ENCODE measurements at regions not wholly inside any gene's neighbourhood (a gene's known extent, or its start where the extent isn't known, plus 50 kb on each side); places are given as distances from the start of the nearest gene placed in this dataset.
"Not testable (repeated sequence)": the region's sequence is repeated elsewhere in the genome, so short reads cannot be mapped to it uniquely, and the experiment has no call there.

DNA sequence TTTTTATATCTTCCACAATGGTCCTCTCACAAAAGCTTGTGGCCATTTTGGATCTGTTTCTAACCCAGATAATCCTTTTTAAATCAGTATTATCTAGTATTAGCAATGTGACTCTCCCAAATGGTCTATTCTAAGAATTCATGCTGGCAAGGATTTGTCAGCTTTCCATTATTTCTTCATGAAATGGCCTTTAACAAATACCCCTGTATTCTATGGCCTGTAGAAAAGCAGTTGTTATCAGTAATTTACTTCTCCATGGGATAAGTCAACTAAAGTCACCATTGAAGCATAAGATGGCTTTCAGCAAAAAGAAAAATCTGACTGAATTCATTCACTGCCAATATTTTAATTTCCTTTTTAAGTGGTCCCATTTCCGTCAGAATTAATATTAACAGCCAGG lies 346.4 kb upstream of the FAM174A start:
- peak; percentile 14 for DNase-seq

DNA sequence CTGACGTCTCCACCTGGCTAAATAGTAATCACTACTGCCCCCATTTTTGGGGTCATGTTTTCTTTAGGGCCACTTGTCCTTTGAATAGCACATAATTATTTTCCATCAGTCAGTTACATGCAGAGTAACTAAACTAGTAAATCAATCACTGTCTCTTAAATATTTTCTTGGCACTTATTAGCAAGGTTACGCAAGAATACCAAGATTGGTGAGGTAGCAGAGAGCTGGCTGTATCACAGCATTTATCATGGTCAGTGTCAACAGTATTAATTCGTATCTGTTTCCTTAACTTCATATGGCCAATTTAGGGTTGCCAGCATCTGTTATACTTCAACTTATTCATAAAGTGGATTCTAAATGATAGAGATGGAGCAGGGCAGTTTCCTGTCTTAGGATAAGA lies 346.8 kb upstream of the FAM174A start:
- peak; percentile 17 for DNase-seq

DNA sequence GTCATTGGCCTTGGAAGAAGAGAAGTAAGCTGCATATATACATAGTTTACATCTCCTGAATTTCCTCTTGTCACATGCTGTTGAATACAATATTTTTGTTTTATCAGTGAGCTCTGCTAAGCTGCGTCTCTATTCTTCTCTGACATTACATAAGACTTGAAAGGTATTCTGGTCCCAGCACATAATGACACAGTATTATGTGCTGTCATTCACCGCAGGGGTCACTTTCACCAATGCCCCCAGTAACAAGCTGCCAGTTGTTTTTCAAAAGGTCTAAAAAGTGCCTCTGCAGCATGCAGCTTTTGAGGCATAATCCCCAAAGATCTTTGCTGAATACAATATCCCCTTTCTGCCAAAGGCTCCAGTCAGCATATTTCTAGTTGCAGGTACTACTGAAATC lies 349.0 kb upstream of the FAM174A start:
- DNase-seq, result peak; percentile 48

DNA sequence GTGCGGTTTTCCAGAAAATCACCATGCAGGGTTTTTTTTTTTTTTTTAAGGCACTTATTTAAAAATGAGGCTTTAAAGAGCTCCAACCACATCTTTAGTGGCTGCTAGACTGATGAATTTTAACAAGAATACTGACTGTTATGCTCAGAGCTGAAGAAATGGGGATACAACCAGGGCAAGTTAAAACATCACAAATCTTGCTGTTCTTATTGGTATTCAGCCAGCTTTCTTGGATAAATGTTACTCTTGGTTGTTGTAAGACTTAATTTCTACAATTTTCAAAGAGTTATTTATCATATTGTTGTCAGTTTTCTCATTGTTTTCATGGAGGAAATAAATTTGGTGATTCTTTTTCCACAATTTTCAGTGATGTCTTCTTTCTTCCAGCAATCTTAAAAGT lies 352.8 kb upstream of the FAM174A start:
- no peak for DNase-seq

DNA sequence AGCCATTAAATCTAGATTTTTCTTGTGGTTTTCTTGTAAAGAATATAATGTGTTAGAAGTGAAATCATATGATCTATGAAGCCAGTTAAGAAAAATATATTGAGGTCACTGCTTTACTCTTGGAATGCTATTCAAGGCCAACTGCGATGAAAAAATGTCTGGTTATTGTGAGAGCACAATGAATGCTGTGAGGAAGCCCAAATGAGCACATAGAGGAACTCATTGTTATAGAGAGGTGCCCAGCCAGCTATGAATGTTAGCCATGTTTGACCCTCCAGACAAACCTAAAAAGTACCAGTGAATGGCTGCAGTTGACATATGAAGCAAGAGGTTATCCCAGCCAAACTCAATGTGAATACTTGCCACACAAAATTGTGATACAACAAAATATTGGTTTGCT lies 359.8 kb upstream of the FAM174A start:
- DNase-seq, result no peak

DNA sequence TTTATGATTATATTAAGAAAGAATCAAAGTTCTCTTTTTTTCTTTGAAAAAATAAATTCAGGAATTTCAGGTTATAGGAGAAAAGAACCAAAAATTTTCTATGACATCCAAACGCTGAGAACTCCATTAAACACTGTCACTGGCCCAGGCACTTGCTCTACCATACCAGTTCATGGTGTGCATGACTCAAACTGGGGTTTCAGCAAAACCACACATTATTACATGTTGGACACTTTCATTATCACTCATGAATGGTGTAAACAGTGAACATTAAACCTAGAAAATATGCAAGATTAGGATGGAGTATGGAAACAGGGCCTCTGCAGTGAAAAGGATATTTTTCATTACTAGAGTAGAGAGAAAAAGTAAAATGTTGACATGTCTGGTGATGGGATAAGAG lies 369.9 kb upstream of the FAM174A start:
- DNase-seq, result no peak

DNA sequence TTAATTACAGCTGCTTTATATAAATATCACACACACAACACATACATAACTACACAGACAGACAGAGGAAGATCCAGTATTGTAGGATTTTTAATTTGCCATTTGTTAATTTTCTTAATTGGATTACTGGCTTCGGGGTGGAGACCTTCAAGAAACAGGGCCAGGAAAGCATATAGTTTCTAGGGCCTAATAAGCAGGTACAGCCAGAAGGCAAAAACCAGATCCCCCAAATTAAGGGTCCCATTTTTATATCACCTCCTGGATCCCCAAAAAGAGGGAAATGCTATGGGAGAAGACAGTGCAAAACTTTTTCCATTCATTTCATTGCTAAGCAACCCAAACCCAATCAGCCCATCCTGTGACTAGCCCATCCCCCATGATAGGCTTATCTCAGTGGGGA lies 373.3 kb upstream of the FAM174A start:
- no peak for DNase-seq

DNA sequence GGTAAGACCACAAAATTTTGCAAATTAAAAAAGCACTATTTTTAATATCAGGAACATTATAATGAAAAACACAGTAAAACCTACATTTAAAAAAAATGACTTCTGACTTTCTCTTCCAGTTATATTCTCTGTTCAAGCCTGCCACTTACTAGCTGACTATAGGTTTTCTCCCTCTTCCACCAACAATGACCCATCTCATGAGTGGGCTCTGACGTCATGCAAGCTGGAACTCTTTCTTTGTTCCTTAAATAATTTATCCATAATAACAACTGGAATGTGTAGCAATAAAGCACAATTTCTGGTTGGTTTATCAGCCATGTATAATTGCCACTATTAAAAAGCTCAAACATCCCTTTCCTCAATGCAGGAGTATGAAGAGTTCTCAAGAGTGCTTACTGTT lies 378.1 kb upstream of the FAM174A start:
- DNase-seq, result no peak

DNA sequence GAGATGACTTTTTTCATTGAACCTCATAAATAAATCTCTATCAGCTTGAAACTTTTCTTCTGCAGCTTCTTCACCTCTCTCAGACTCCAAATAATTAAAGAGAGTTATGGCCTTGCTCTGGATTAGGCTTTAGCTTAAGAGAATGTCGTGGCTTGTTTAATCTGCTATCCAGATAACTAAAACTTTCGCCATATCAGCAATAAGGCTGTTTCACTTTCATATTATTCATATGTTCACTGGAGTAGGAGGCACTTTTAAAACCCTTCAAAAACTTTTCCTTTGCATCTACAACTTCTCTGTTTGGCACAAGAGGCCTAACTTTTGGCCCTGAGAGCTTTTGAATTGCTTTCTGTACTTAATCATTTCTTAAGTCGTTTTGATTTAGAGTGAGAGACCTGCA lies 386.9 kb upstream of the FAM174A start:
- no peak for DNase-seq

DNA sequence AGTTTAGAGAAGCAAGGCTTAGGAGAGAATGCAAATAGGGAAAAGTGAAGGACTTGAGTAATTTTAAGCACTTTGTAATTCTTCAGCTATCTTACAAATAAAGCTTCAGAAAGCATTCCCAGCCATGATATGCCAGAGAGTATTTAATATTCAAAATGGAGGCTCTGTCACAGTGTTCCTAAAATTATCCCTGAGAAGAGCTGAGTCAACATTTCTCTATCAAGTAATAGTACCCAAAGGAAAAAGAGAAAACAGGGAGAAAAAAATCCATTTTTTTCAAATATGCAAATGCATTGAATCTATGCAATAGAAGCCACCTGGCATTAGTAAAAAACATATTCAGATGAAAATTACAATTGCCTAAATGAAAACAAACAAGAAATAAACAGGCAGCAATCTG lies 392.6 kb upstream of the FAM174A start:
- no peak for DNase-seq

DNA sequence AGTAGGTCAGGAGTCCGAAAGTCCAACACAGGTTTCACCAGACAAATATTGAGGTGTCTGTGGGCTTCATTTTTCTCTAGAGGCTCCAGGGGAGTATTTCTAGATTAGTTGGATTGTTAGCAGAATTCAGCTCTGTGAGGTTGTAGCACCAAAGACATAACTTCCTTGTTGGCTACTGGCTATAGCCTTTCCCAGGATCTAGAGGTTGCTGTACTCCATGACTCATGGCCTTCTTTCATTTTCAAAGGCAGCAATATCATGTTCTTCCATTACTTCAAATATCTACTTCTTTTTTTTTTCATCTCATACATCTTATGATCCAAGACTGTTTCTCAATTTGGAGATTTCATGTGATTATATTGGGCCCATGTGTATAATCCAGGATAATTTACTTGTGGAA lies 404.0 kb upstream of the FAM174A start:
- DNase-seq, result no peak

DNA sequence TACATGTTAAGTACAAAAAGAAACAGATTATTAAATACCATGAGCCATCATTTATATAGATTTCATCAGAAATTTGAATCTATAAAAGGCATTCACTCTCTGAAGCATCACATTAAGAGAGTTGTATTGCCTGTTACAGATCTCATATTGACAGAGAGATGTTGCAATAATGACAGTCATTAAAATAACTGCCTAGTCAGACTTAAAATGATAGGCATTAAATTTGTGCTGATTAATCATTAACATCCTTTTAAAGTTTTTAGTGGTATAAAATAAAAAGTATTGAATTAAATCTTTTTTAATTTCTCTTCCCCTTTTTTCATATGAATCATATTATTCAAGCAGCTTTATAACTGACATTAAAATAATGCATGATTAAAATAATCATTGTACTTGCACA lies 404.9 kb upstream of the FAM174A start:
- no peak for DNase-seq

DNA sequence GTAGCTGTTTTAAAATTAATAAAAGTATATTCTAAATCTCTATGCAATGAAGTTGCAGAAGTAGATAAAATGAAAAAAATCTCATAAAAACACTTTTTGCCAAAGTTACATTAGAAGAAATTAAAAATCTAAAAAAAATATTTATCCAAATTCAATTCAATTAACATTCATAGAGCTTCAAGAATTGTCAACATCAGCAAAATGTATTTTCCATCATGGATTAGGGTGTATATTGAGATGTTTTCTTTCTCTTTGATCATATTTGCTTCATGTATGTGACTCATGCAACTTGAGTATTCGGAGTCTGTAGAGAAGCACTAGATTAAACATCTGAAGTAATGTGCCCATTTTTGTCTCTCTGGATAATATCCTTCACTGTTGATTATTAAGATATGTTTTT lies 415.3 kb upstream of the FAM174A start:
- no peak for DNase-seq

DNA sequence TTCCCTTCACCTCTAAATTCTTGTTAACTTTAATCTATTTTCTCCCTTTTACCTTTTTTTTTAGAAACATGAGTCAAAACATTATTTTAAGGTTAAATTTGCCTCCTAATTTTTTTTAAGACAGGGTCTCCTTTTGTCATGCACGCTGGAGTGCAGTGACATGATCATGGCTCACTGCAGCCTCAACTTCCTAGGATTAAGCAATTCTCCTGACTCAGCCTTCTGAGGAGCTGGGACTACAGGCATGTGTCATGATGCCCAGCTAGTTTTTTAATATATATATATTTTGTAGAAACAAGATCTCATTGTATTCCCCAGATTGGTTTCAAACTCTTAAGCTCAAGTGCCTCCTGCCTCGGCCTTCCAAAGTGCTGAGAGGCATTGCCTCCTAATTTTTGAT lies 424.7 kb upstream of the FAM174A start:
- DNase-seq, result no peak

DNA sequence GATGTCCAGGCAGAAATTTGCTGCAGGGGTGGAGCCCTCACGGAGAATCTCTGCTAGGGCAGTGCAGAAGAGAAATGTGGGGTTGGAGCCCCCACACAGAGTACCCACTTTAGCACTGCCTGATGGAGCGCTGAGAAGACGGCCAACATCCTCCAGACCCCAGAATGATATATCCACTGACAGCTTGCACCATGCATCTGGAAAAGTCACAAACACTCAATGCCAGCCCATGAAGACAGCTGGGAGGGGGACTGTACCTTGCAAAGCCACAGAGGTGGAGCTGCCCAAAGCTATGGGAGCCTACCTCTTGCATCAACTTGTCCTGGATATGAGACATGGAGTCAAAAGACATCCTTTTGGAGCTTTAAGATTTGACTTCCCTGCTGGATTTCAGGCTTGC lies 426.3 kb upstream of the FAM174A start:
- no peak for DNase-seq

DNA sequence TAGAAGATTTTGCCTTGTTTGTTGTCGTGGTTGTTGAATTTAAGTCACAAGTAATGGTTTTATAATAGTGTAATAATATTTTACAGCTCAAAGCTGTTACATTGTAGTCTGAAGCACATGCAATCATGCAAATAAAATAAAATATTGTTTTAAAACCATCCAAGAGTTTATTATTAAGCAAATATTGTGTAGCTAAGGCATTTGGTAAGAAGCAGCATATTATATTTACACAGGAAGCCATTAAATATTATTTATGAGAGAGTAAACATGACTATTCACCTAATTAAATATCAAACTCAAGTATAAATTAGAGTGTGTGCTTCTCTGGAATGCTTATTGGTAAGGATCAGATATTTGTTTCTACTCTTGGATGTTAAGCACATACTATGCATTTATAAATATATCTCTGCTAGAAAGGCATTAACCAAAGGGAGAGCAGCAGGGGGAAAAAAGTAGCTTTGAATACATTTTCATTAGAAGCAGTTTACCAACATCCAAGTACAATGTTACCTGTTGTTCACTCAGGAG lies 431.5 kb upstream of the FAM174A start:
- not testable (repeated sequence) for DNase-seq

DNA sequence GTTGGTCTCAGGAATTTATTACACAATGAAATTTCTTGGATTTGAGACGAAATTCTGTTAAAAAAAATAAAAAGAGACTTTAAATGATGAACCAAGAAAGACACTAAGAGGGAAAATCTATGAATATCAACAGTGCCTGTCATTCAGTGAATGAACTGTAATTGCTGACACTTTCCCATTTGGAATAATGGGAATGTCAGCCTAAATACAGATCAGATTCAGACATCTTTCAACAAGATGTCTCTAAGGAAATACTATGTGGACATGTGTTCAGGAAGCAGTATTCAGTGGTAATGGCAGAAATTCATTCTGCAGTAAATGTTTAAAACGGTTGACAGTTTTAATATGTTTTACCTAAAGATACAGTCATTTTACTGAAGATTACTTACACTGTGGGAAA lies 433.7 kb upstream of the FAM174A start:
- DNase-seq, result not testable (repeated sequence)

DNA sequence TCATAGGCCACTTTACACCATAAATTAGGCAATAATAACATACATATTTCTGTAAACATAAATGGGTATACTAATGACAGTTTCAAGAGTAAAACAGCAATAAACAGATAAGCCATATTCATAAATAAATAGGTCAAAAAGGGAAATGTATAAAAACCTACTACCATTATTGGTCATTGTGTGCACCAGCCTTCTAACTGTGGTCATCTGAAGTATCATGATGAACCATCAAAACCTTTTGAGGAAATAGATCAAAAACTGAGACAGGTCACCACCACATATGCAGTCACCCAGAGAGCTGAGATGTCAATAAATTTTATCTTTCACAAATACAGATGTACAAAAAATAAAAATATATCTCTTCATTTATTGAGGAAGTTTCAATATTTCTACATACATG lies 438.8 kb upstream of the FAM174A start:
- DNase-seq, result not testable (repeated sequence)

DNA sequence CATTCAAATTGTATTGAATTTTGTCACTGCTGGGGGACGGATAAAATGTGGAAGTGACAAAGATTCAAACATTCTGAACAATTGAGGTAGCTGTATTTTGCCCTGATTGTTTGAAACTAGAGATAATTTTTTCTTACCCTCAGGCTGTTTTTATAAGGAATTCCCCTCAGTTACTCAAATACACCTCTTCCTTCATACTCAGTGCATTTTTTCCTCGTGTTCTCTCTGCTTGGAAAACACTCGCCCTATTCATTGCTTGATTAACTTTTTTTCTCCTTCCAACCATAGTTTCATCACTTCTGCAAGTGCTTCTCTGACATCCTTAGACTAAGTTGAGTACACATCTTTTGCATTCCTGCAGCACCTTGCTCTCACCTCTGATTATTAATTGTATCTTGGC lies 454.5 kb upstream of the FAM174A start:
- DNase-seq, result not testable (repeated sequence)

DNA sequence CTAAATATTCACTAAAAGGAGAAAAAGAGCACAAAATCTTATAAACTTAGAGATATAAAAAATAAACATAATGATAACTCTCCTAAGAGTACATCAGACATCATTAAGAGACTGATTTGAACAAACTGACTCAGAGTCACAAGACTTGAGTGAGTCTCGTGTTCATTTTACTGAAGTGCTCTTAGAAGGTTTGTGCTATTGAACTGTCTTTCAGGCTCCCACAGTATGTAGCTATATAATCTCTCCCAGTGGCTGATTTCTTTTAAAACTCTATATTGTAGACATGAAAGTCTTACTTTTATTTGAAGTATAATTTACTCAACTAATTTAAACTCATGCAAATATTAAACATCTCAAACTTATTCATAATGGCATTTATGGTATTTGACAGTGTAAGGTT lies 456.0 kb upstream of the FAM174A start:
- not testable (repeated sequence) for DNase-seq

DNA sequence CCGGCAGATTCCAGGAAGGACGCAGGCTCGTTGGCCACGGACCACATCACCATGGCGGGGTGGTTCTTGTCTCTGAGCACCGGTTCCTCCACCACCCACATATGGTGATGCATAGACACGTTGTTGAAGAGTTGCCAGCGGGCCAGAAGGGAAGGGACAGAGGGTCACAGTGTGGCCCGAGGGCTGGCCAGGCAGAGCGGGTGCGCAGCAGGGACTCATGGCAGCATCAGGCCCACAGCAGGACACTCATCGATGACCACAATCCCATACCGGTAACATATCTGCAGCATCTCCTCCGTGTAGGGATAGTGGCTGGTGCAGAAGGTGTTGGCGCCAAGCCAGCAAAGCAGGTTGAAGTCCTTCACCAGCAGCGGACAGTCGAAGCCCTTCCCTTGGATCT lies 469.2 kb upstream of the FAM174A start:
- DNase-seq, result not testable (repeated sequence)

DNA sequence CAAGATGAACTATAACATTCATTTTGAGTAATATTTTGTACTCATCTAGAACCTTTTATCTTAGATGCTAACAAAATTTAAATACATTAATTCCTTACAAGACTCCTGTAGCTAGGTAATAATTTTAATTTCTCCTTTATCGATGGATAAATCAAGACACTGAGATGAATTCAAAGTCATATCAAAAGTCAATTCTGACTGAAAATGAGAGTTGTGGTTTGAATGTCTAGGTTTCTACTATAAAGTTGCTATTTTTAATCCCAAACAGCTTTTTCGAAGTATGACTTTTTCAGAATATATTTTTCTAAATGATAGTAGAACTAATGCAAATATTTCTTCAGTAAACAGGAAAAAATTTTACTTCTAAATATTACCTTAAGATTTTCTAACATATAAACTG lies 491.7 kb upstream of the FAM174A start:
- DNase-seq, result no peak

DNA sequence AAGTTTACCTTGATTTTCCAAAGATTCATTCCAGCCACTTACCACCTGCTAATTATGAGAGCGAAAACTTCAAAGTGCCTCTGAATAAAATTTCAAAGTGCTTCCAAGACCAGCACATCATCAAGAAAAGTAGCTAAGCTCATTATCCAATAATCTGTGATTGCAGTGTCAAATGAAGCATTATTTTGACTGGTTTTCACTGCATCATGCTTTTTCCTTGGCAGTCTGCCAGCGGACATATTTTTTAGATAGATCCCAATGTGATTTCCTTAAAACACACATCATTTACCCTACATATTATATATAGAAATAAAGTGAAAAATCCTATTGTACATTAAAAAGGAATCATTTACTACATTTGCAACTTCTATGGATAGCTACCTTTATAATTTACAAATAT lies 508.6 kb upstream of the FAM174A start:
- no peak for DNase-seq

DNA sequence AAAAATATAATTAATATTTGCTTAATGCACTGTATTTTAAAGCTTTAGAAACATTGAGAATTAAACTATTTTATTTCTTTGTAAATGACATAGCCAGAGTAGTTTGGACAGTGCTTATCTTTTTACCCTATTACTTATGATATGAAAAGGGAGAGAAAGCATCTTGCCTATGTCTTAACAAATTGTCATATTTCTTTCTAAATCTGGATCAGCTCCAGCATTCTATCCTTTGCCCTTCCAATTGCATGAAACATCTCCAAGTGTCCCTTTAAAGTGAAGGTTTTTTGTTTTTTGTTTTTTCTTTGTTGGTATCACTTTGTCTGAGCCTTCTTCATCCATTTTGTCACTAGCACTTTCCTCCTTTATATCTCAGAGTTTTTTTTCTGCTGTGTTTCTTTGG lies 511.6 kb upstream of the FAM174A start:
- no peak for DNase-seq

DNA sequence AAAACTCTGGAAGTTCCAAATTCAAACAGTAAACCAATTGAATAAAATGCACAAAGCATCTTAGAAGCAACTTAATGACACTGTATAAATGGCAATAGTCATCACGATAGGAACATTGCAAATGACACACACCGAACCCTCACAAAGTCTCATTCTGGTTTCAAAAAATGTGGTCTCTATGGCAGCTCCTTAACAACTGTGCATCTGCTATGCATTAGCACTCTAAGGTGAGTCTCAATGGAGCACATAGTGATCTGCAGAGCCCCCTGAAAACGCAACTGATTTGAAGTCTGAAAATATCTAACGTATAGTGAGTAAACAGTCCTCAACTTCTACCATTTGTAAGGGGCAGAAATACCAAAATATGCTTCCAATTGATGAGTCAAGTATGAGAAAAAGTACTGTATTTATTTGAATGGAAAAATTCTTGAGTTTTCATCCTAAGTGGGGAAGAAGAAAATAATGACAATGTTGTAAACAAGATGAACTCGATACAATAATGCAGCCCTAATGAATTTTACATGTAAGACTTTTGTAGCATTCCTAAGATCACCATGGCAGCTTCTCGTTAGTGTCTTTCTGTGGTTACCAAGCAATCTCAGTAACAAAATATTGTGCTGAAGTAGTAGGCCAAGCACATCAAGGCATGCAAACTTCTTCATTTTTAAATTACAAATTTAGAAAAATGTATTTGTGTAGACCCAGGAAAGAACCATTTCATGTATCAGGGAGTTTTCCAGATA lies 517.5 kb upstream of the FAM174A start:
- no peak for DNase-seq

Measured in NCI-H2227 treated with DMSO at 0.1 percent for 48 hours (cell line).